H9 (cell line): ENCODE measurements at regions not wholly inside any gene's neighbourhood (a gene's known extent, or its start where the extent isn't known, plus 50 kb on each side); places are given as distances from the start of the nearest gene placed in this dataset.

Source experiments
- DNase-seq: peaks from one replicate; pipeline ENCODE4 v3.0.0-alpha.2; 2017
- H2AFZ ChIP-seq: one replicate; pipeline ENCODE4 v1.6.1; 2013; ENCODE audit warnings: mild to moderate bottlenecking, low read length, control low read depth, moderate library complexity
- H2AK5ac ChIP-seq: 2 replicates; pipeline ENCODE4 v1.6.1; 2013; ENCODE audit warnings: low read length, control low read depth, mixed read lengths; ENCODE audit not compliant: insufficient read length
- H2BK120ac ChIP-seq: one replicate; pipeline ENCODE4 v1.6.1; 2013; ENCODE audit warnings: low read depth, mild to moderate bottlenecking, low read length, control low read depth, inconsistent platforms; ENCODE audit not compliant: poor library complexity, severe bottlenecking
- H2BK12ac ChIP-seq: 2 replicates; pipeline ENCODE4 v1.6.1; 2013; ENCODE audit warnings: low read length, control low read depth, mixed read lengths, low read depth; ENCODE audit not compliant: insufficient read length
- H2BK15ac ChIP-seq: 2 replicates; pipeline ENCODE4 v1.6.1; 2013; ENCODE audit warnings: low read depth, low read length, control low read depth
- H2BK20ac ChIP-seq: one replicate; pipeline ENCODE4 v1.6.1; 2013; ENCODE audit warnings: low read depth, mild to moderate bottlenecking, low read length, control low read depth, inconsistent platforms; ENCODE audit not compliant: poor library complexity, severe bottlenecking
- H2BK5ac ChIP-seq: 2 replicates; pipeline ENCODE4 v1.6.1; 2013; ENCODE audit warnings: low read length, control low read depth, mixed read lengths; ENCODE audit not compliant: insufficient read length
- H3K14ac ChIP-seq: 2 replicates; pipeline ENCODE4 v1.6.1; 2013; ENCODE audit warnings: low read length, control low read depth; ENCODE audit not compliant: insufficient read depth
- H3K18ac ChIP-seq: 2 replicates; pipeline ENCODE4 v1.6.1; 2013; ENCODE audit warnings: low read depth, mild to moderate bottlenecking, mixed read lengths, low read length, control low read depth; ENCODE audit not compliant: insufficient read length
- H3K23ac ChIP-seq: 2 replicates; pipeline ENCODE4 v1.6.1; 2013; ENCODE audit warnings: low read length, control low read depth, mixed read lengths, low read depth; ENCODE audit not compliant: insufficient read length
- H3K23me2 ChIP-seq: 2 replicates; pipeline ENCODE4 v1.6.1; 2013; ENCODE audit warnings: low read depth, mild to moderate bottlenecking, mixed read lengths, low read length, control low read depth; ENCODE audit not compliant: insufficient read length, poor library complexity, severe bottlenecking
- H3K27ac ChIP-seq: 2 replicates; pipeline ENCODE4 v1.5.1; 2013; ENCODE audit warnings: low read length, control low read depth, mixed read lengths, low read depth; ENCODE audit not compliant: insufficient read length
- H3K27me3 ChIP-seq: 2 replicates; pipeline ENCODE4 v1.6.1; 2013; ENCODE audit warnings: low read length, control low read depth, inconsistent platforms; ENCODE audit not compliant: insufficient read depth
- H3K4ac ChIP-seq: 2 replicates; pipeline ENCODE4 v1.6.1; 2013; ENCODE audit warnings: low read depth, mild to moderate bottlenecking, control low read depth, inconsistent platforms, low read length, moderate library complexity
- H3K4me1 ChIP-seq: 2 replicates; pipeline ENCODE4 v1.6.1; 2013; ENCODE audit warnings: low read length, control low read depth, inconsistent platforms; ENCODE audit not compliant: insufficient read depth
- H3K4me2 ChIP-seq: 2 replicates; pipeline ENCODE4 v1.6.1; 2013; ENCODE audit warnings: low read length, control low read depth, mixed read lengths; ENCODE audit not compliant: insufficient read length, insufficient read depth
- H3K56ac ChIP-seq: 2 replicates; pipeline ENCODE4 v1.6.1; 2013; ENCODE audit warnings: low read depth, mild to moderate bottlenecking, mixed read lengths, low read length, control low read depth; ENCODE audit not compliant: insufficient read length
- H3K79me1 ChIP-seq: 2 replicates; pipeline ENCODE4 v1.6.1; 2013; ENCODE audit warnings: low read depth, mild to moderate bottlenecking, moderate library complexity, low read length, control low read depth, inconsistent platforms; ENCODE audit not compliant: insufficient read depth, poor library complexity, severe bottlenecking
- H3K79me2 ChIP-seq: 2 replicates; pipeline ENCODE4 v1.6.1; 2013; ENCODE audit warnings: low read length, control low read depth, inconsistent platforms; ENCODE audit not compliant: insufficient read depth
- H3K9ac ChIP-seq: 2 replicates; pipeline ENCODE4 v1.6.1; 2013; ENCODE audit warnings: low read length, control low read depth, mixed read lengths; ENCODE audit not compliant: insufficient read length; ENCODE audit errors: extremely low read depth
- H3K9me3 ChIP-seq: one replicate; pipeline ENCODE4 v1.6.1; 2013; ENCODE audit warnings: low read depth, low read length, inconsistent platforms; ENCODE audit not compliant: control insufficient read depth
- H3T11ph ChIP-seq: one replicate; pipeline ENCODE4 v1.6.1; 2013; ENCODE audit warnings: mild to moderate bottlenecking, low read length, control low read depth, inconsistent platforms
- H4K20me1 ChIP-seq: one replicate; pipeline ENCODE4 v1.6.1; 2013; ENCODE audit not compliant: control insufficient read depth, insufficient read length, insufficient read depth
- H4K5ac ChIP-seq: 2 replicates; pipeline ENCODE4 v1.6.1; 2013; ENCODE audit warnings: low read depth, mild to moderate bottlenecking, mixed read lengths, low read length, control low read depth; ENCODE audit not compliant: insufficient read length
- H4K8ac ChIP-seq: replicated peaks from 2 replicates; pipeline ENCODE4 v1.6.1; 2013; ENCODE audit warnings: low read length, control low read depth, mixed read lengths, low read depth; ENCODE audit not compliant: insufficient read length
- H4K91ac ChIP-seq: 2 replicates; pipeline ENCODE4 v1.6.1; 2013; ENCODE audit warnings: low read depth, mild to moderate bottlenecking, moderate library complexity, mixed read lengths, low read length, control low read depth; ENCODE audit not compliant: insufficient read length
- H3K27ac Mint-ChIP-seq, 3 experiments: 2 replicates in 2 of 3; 3 replicates in 1 of 3; pipeline ENCODE4 v1.8.0; 2020 to 2021; ENCODE audit warnings: mixed read lengths in 3 of 3, mild to moderate bottlenecking in 1 of 3, moderate library complexity in 1 of 3
- H3K27me3 Mint-ChIP-seq: 2 replicates; pipeline ENCODE4 v1.8.0; 2021; ENCODE audit warnings: low read depth, mild to moderate bottlenecking, moderate library complexity, mixed read lengths
- H3K36me3 Mint-ChIP-seq, 3 experiments: 2 replicates in 2 of 3; 3 replicates in 1 of 3; pipeline ENCODE4 v1.8.0; 2020 to 2021; ENCODE audit warnings: low read depth in 3 of 3, mixed read lengths in 3 of 3; ENCODE audit not compliant: insufficient read depth in 1 of 3
- H3K4me1 Mint-ChIP-seq, 2 experiments: 2 replicates each; pipeline ENCODE4 v1.8.0; 2020; ENCODE audit warnings: mixed read lengths in 2 of 2
- H3K4me3 Mint-ChIP-seq, 2 experiments: 2 replicates in 1 of 2; 3 replicates in 1 of 2; pipeline ENCODE4 v1.8.0; 2020 to 2021; ENCODE audit warnings: mild to moderate bottlenecking in 2 of 2, mixed read lengths in 2 of 2, moderate library complexity in 1 of 2
- H3K9me3 Mint-ChIP-seq, 2 experiments: 2 replicates in 1 of 2; 3 replicates in 1 of 2; pipeline ENCODE4 v1.8.0; 2020; ENCODE audit warnings: mild to moderate bottlenecking in 2 of 2, mixed read lengths in 2 of 2, moderate library complexity in 1 of 2
- CTCF ChIP-seq: fragments of 200-600 bp; sonication (generic); conservative IDR thresholded peaks from 3 replicates; pipeline ENCODE4 v1.8.0; 2021; ENCODE audit warnings: antibody characterized with exemption, mild to moderate bottlenecking
- WGBS: extraction: QIAGEN DNeasy Blood & Tissue Kit; methylation state at CpG from one replicate; pipeline ENCODE4 v1.1.7; 2013; ENCODE audit warnings: missing lambda C conversion rate, low lambda C conversion rate, mixed read lengths; ENCODE audit not compliant: insufficient read length; ENCODE audit errors: extremely low coverage; 5-methylcytosine and 5-hydroxymethylcytosine counted together

DNA sequence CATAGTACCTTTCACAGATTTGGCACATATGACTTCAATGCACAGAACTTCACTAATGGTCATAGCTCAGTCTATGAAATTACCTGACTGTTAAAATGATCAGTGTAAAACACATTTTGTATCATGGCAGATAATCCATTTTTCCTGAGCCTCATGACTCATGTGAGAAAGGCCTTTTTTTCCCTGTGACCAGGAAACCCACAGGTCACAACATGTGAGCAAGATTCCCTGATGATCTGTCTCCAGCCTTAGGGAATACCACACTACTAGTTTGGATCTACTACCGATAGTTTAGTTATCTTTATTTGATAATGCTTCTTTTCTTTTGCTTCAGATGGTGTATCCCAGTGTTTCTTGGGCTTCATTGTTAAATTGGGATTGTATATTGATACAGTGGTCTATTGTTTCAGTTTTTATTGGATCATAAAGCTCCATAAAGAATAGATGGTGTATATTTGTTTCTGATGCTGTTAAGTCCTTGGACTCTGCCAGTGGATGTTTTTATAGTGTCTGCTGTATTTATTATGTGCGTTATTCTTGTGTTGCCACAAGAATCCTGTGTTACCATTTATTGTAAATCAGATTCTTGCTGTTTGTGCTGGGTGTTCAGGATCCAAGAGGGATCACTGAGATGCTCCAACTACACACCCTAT, 248.7 kb upstream of the PELI2 start:
- Histone ChIP-seq H3K56ac (no peak overlapping the region), H3K9me3 (no peaks in the 10 kb centered on the region), H4K91ac (no peak overlapping the region), H3K9ac (no peak overlapping the region), H2BK120ac (no peak overlapping the region), H3K14ac (no peak overlapping the region), H4K20me1 (no peaks in the 10 kb centered on the region), H2BK5ac (no peak overlapping the region), H3K4me1 (no peaks in the 10 kb centered on the region), H3K4me2 (no peak overlapping the region), H3K79me2 (no peaks in the 10 kb centered on the region), H3K27ac (no peak overlapping the region), H3K4ac (no peak overlapping the region), H3K23ac (no peak overlapping the region), H2BK15ac (no peak overlapping the region), H3K27me3 (no peaks in the 10 kb centered on the region), H3K79me1 (no peaks in the 10 kb centered on the region), H3T11ph (no peak overlapping the region), H4K8ac (no peak overlapping the region), H3K18ac (no peak overlapping the region), H2BK12ac (no peak overlapping the region), H3K23me2 (no peaks in the 10 kb centered on the region), H2AFZ (no peak overlapping the region), H2BK20ac (no peak overlapping the region), H4K5ac (no peak overlapping the region), H2AK5ac (no peak overlapping the region)
- DNase-seq, result no peak
- H3K4me1 Mint-ChIP-seq, result no peaks in the 10 kb centered on the region
- no peak overlapping the region for H3K4me3 Mint-ChIP-seq
- WGBS, result no CpG with 5 or more reads among the region's 2 CpGs
- H3K27ac Mint-ChIP-seq, result no peak overlapping the region
- H3K9me3 Mint-ChIP-seq, result peaks cover 3 to 7% of the 10 kb centered on the region in 2 experiments
- peaks cover 3 to 7% (median 4%) of the 10 kb centered on the region in 3 experiments for H3K36me3 Mint-ChIP-seq
- H3K27me3 Mint-ChIP-seq, result peaks cover 1% of the 10 kb centered on the region; the same call in 1 of the 2 replicates
- TF ChIP-seq CTCF, result no peak
